ENCODE measurements at regions not wholly inside any gene's neighbourhood (a gene's known extent, or its start where the extent isn't known, plus 50 kb on each side); places are given as distances from the start of the nearest gene placed in this dataset.

DNA sequence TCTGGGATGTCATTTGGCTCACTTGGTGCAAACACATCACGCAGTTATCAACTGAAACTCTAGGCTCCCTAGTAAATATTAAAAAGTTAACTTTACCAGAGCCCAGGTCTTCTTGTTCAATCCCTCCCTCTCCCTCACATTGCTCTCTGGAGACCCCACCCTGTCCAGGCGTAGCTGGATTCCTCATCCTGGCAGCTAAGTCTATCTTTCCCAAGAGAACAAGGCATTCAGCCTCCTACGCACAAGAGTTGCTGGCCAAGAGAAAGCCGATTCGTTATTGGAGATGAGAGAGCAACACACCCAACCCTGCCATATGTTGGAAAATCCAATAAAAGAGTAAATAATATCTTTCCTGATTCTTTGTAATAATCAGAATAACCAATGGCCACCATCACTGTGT is 117.9 kb downstream of the SLC30A10 start:
- H3K4me3 Mint-ChIP-seq = no peak overlapping the region
- H3K4me1 Mint-ChIP-seq = peaks cover 11% of the 10 kb centered on the region
- TF ChIP-seq, protein P1, sequence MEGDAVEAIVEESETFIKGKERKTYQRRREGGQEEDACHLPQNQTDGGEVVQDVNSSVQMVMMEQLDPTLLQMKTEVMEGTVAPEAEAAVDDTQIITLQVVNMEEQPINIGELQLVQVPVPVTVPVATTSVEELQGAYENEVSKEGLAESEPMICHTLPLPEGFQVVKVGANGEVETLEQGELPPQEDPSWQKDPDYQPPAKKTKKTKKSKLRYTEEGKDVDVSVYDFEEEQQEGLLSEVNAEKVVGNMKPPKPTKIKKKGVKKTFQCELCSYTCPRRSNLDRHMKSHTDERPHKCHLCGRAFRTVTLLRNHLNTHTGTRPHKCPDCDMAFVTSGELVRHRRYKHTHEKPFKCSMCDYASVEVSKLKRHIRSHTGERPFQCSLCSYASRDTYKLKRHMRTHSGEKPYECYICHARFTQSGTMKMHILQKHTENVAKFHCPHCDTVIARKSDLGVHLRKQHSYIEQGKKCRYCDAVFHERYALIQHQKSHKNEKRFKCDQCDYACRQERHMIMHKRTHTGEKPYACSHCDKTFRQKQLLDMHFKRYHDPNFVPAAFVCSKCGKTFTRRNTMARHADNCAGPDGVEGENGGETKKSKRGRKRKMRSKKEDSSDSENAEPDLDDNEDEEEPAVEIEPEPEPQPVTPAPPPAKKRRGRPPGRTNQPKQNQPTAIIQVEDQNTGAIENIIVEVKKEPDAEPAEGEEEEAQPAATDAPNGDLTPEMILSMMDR (IDR thresholded peaks at IDR 0.05) = no peak
- no peaks in the 10 kb centered on the region for H3K36me3 Mint-ChIP-seq (ENCODE audit: low read depth)
- H3K9me3 Mint-ChIP-seq = no peaks in the 10 kb centered on the region
- DNase-seq = no peak
- no peak overlapping the region for H3K27ac Mint-ChIP-seq
- H3K27me3 Mint-ChIP-seq (ENCODE audit: low read depth, poor library complexity) = peaks cover 5% of the 10 kb centered on the region

DNA sequence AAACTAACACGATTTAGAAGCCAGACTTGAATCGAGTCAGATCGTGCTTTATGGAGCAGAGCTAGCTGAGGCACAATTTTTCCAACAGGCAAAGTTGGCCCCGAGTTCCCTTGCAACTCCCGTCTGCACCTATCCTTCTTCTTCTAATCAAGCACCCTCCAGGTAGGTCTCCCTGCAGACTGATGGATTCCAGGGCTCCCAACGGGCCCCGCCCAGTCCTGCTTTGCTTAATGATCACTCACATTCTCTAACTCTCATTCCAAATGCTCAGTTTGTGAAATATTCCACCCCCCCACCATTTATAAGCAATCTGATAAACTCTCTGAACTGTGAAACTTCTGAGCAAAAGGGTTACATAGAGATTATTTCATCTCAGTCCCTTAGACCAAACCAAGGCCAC is 119.6 kb downstream of the SLC30A10 start:
- TF ChIP-seq, protein P1 (IDR thresholded peaks at IDR 0.05) = no peak
- no peaks in the 10 kb centered on the region for H3K9me3 Mint-ChIP-seq
- peaks cover 11% of the 10 kb centered on the region for H3K4me1 Mint-ChIP-seq
- no peak overlapping the region for H3K27ac Mint-ChIP-seq
- no peak overlapping the region for H3K4me3 Mint-ChIP-seq
- no peaks in the 10 kb centered on the region for H3K27me3 Mint-ChIP-seq (ENCODE audit: low read depth, poor library complexity)
- no peak for DNase-seq
- no peaks in the 10 kb centered on the region for H3K36me3 Mint-ChIP-seq (ENCODE audit: low read depth)

DNA sequence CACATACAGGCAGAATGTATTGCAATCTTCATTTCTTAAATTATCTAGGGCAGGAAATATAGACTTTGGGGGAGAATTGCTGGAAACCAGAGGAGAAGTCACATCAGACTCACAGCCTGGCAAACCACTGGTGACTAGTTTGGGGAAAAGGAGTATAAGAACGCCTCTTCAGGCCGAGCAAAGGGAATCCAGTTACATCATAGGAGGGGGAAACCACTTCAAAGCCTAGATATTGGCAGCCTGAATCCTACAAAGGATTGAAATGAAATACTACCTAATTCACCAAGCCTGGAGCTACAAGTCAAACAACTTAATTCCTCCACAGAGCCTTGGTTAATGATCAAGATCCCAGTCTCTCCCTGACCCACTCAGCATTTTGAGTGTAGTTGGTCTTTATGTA is 121.7 kb downstream of the SLC30A10 start:
- no peak overlapping the region for H3K4me3 Mint-ChIP-seq
- no peaks in the 10 kb centered on the region for H3K36me3 Mint-ChIP-seq (ENCODE audit: low read depth)
- DNase-seq = no peak
- no peak overlapping the region for H3K27ac Mint-ChIP-seq
- H3K4me1 Mint-ChIP-seq = peaks cover 11% of the 10 kb centered on the region
- H3K27me3 Mint-ChIP-seq (ENCODE audit: low read depth, poor library complexity) = no peaks in the 10 kb centered on the region
- no peaks in the 10 kb centered on the region for H3K9me3 Mint-ChIP-seq
- TF ChIP-seq, protein P1 (IDR thresholded peaks at IDR 0.05) = no peak

DNA sequence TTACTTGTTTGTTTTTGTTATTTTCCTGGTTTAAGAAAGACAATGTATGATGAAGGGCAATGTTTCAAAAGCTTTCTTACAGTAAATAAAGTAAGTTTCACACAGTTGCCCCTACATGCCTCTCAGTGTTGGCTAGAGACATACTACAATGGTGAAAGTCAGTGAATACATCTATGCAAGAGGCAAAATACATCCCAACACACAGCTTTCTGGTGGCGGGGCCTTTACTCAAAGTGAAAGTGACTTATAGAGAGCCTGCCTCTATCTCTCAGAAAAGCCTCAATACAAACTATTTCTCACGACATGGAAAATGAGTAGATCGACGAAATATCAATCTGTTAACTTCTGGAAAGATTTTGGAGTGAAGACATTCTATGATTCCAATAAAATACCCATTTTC is 122.3 kb downstream of the SLC30A10 start:
- no peaks in the 10 kb centered on the region for H3K36me3 Mint-ChIP-seq (ENCODE audit: low read depth)
- TF ChIP-seq, protein P1 (IDR thresholded peaks at IDR 0.05) = no peak
- no peak for DNase-seq
- H3K27ac Mint-ChIP-seq = no peak overlapping the region
- no peaks in the 10 kb centered on the region for H3K9me3 Mint-ChIP-seq
- no peak overlapping the region for H3K4me3 Mint-ChIP-seq
- peaks cover 13% of the 10 kb centered on the region for H3K4me1 Mint-ChIP-seq
- H3K27me3 Mint-ChIP-seq (ENCODE audit: low read depth, poor library complexity) = no peaks in the 10 kb centered on the region

DNA sequence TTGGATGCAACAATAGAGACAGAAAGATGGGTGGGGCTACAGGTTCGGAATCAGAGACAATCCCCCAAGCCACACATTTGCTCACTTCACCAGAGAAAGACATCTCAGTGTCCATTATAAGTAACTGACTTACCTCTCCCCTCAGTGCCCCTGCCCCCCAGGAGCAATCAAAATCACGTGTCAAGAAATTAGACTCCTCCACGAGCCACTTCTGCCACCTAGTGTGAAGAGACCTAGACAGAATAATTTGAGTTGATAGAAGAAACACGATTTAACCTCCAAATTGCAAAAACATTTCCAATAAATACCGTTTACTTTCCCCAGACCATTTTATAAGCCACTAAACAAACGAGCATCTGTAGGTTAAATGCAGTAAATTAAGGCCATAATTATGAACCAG is 123.2 kb downstream of the SLC30A10 start:
- TF ChIP-seq, protein P1 (IDR thresholded peaks at IDR 0.05) = no peak
- Mint-ChIP-seq H3K27me3 (ENCODE audit: low read depth, poor library complexity) (no peaks in the 10 kb centered on the region), H3K27ac (no peak overlapping the region), H3K36me3 (ENCODE audit: low read depth) (no peaks in the 10 kb centered on the region), H3K4me1 (peaks cover 20% of the 10 kb centered on the region), H3K4me3 (no peak overlapping the region), H3K9me3 (no peaks in the 10 kb centered on the region)
- no peak for DNase-seq

DNA sequence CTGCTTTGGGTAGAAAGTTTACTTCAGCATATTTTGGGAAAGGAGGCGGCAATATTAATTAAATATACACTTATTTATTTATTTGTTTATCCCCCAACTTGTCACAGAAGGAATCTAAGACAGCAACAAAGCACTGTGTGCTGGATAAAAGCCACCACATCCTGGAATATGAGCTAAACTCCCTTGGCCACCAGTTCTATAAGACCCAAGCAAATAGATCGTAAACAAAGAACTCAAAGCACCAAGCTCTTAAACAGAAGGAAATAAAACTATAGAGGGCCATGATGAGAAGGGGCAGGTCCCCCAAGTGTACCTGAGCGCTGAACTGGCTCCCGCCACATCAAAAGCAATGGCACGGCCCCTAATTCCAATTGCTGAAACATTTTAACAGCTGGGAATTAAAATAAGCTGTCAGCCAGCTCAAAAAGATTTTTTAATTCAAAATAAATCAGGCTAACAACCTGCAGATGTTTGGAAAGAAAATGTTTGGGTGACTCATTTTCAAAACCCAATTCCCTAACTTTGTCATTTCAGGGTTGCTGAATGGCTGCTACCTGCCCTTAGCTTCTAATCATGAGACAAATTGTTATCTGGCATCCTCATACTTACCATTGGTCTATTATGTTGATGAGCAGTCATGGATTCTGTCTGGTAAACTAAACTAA is 127.1 kb downstream of the SLC30A10 start:
- no peaks in the 10 kb centered on the region for H3K27me3 Mint-ChIP-seq (ENCODE audit: low read depth, poor library complexity)
- no peak for DNase-seq
- peaks cover 17% of the 10 kb centered on the region for H3K4me1 Mint-ChIP-seq
- no peak overlapping the region for H3K27ac Mint-ChIP-seq
- H3K4me3 Mint-ChIP-seq = no peak overlapping the region
- TF ChIP-seq, protein P1 (IDR thresholded peaks at IDR 0.05) = no peak
- no peaks in the 10 kb centered on the region for H3K36me3 Mint-ChIP-seq (ENCODE audit: low read depth)
- no peaks in the 10 kb centered on the region for H3K9me3 Mint-ChIP-seq

Data from nephron progenitor cell (in vitro differentiated cells).